LHCN-M2 (cell line): ENCODE measurements at regions not wholly inside any gene's neighbourhood (a gene's known extent, or its start where the extent isn't known, plus 50 kb on each side); places are given as distances from the start of the nearest gene placed in this dataset.

ENCODE experiments used
- DNase-seq: peaks from one replicate; pipeline ENCODE4 v3.0.0-alpha.2; 2012; ENCODE audit warnings: low read depth

GRCh38 chr6:156013155-156013554, 557.5 kb upstream of the NOX3 start:
- DNase-seq = no peak

- no peak for DNase-seq
These were observed 554.0 kb upstream of the NOX3 start for GRCh38 chr6:156009656-156010055.

- no peak for DNase-seq
These were observed 549.2 kb upstream of the NOX3 start for GRCh38 chr6:156004796-156005195.

- DNase-seq = no peak
These were observed 540.5 kb upstream of the NOX3 start for GRCh38 chr6:155996151-155996550.

- no peak for DNase-seq
These were observed 539.6 kb upstream of the NOX3 start for GRCh38 chr6:155995281-155995680.

GRCh38 chr6:155994086-155994485, 538.4 kb upstream of the NOX3 start:
- no peak for DNase-seq

GRCh38 chr6:155993240-155993639, 537.6 kb upstream of the NOX3 start:
- DNase-seq = no peak

GRCh38 chr6:155985660-155986138, 530.1 kb upstream of the NOX3 start:
- DNase-seq = no peak

GRCh38 chr6:155980768-155981079, 525.1 kb upstream of the NOX3 start:
- DNase-seq = no peak

GRCh38 chr6:155980014-155980767, 524.6 kb upstream of the NOX3 start:
- no peak for DNase-seq

GRCh38 chr6:155975506-155975905, 519.9 kb upstream of the NOX3 start:
- DNase-seq = no peak

GRCh38 chr6:155974811-155975323, 519.2 kb upstream of the NOX3 start:
- DNase-seq = no peak

GRCh38 chr6:155974359-155974758, 518.7 kb upstream of the NOX3 start:
- no peak for DNase-seq

GRCh38 chr6:155970876-155971708, 515.5 kb upstream of the NOX3 start:
- no peak for DNase-seq

GRCh38 chr6:155970472-155970871, 514.8 kb upstream of the NOX3 start:
- DNase-seq = no peak

GRCh38 chr6:155968921-155969320, 513.3 kb upstream of the NOX3 start:
- DNase-seq = no peak

- DNase-seq = no peak
These were observed 511.7 kb upstream of the NOX3 start for GRCh38 chr6:155967322-155967721.

- no peak for DNase-seq
These were observed 508.9 kb upstream of the NOX3 start for GRCh38 chr6:155964544-155964943.

GRCh38 chr6:155962276-155962675, 506.6 kb upstream of the NOX3 start:
- no peak for DNase-seq

- no peak for DNase-seq
These were observed 504.4 kb upstream of the NOX3 start for GRCh38 chr6:155959898-155960495.

GRCh38 chr6:155958550-155958949, 502.9 kb upstream of the NOX3 start:
- no peak for DNase-seq

GRCh38 chr6:155955038-155955437, 499.4 kb upstream of the NOX3 start:
- DNase-seq = no peak
